ENCODE measurements at regions not wholly inside any gene's neighbourhood (a gene's known extent, or its start where the extent isn't known, plus 50 kb on each side); places are given as distances from the start of the nearest gene placed in this dataset.
"Not testable (repeated sequence)": the region's sequence is repeated elsewhere in the genome, so short reads cannot be mapped to it uniquely, and the experiment has no call there.

GRCh38 chr2:16382451-16382850 lies 283.2 kb downstream of the CYRIA start:
- no peak for DNase-seq (ENCODE audit: low read depth)

DNA sequence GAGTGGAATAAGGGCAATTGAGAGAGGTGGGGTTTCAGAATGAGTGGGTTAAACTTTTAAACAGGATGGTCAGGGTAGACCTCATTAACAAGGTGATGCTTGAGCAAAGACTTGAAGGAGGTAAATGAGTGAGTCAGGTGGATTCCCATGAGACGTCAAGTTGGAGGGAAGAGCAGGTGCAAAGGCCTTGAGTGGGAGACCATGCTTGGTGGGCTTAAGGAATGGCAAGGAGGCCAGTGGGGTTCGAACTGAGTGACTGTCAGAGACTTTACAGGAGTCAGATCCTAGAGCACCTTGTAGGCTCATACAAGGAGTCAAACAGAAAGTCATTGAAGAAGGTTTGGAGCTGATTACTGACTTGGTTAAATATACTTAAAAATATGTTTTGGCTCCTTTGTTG lies 284.1 kb downstream of the CYRIA start:
- no peak for DNase-seq (ENCODE audit: low read depth)
- no peak overlapping the region for H3K4me3 ChIP-seq (ENCODE audit: low read depth, low read length)
- no peak for TF ChIP-seq CTCF (conservative IDR thresholded peaks at IDR 0.05; ENCODE audit: low read depth, low read length)

More at GRCh38 chr2:16382451-16382850, 283.2 kb downstream of the CYRIA start:
- no peak for TF ChIP-seq CTCF (conservative IDR thresholded peaks at IDR 0.05; ENCODE audit: low read depth, low read length)
- no peak overlapping the region for H3K4me3 ChIP-seq (ENCODE audit: low read depth, low read length)

DNA sequence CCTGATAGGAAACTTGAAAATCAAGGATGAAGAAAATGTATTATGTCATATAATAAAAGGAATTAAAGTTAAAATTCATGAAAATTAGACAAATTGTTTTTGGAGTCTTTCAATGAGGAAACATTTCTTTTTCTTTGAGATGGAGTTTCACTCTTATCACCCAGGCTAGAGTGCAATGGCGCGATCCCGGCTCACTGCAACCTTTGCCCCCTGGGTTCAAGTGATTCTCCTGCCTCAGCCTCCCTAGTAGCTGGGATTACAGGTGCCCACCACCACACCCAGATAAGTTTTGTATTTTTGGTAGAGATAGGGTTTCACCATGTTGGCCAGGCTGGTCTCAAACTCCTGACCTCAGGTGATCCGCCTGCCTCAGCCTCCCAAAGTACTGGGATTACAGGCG lies 285.7 kb downstream of the CYRIA start:
- not testable (repeated sequence) for H3K4me3 ChIP-seq (ENCODE audit: low read depth, low read length); DNase-seq (ENCODE audit: low read depth)

- not testable (repeated sequence) for DNase-seq (ENCODE audit: low read depth); H3K4me3 ChIP-seq (ENCODE audit: low read depth, low read length)
Observed at GRCh38 chr2:16379061-16379460, 286.6 kb downstream of the CYRIA start.

GRCh38 chr2:16378031-16378430 lies 287.6 kb downstream of the CYRIA start:
- DNase-seq (ENCODE audit: low read depth): no peak
- no peak overlapping the region for H3K4me3 ChIP-seq (ENCODE audit: low read depth, low read length)
- no peak for TF ChIP-seq CTCF (conservative IDR thresholded peaks at IDR 0.05; ENCODE audit: low read depth, low read length)

DNA sequence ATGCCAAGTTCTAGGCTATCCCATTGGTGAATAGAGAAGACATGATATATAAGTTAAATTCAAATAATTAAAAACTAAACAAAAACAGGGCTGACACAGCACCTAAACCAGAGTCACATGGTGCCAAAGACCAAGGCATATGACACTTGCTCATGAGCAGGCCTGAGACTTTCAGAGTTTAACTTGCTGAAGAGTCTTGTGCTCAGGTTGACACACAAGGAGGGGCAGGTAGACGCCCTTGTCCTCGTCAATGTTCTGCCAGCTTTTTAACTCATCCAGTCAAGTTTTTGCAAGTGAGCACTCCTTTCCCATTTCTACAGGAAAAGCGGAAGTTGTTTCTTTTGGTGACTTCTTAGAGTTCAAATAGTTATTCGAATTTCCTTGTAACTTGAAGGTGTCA lies 289.7 kb downstream of the CYRIA start:
- DNase-seq (ENCODE audit: low read depth): no peak
- H3K4me3 ChIP-seq (ENCODE audit: low read depth, low read length): no peak overlapping the region
- TF ChIP-seq CTCF (conservative IDR thresholded peaks at IDR 0.05; ENCODE audit: low read depth, low read length): no peak

GRCh38 chr2:16375351-16375750 lies 290.3 kb downstream of the CYRIA start:
- DNase-seq (ENCODE audit: low read depth): no peak
- TF ChIP-seq CTCF (conservative IDR thresholded peaks at IDR 0.05; ENCODE audit: low read depth, low read length): no peak
- no peak overlapping the region for H3K4me3 ChIP-seq (ENCODE audit: low read depth, low read length)

GRCh38 chr2:16374671-16375070 lies 291.0 kb downstream of the CYRIA start:
- DNase-seq (ENCODE audit: low read depth): no peak
- no peak overlapping the region for H3K4me3 ChIP-seq (ENCODE audit: low read depth, low read length)

More at GRCh38 chr2:16374671-16375070, 291.0 kb downstream of the CYRIA start:
- TF ChIP-seq CTCF (conservative IDR thresholded peaks at IDR 0.05; ENCODE audit: low read depth, low read length): no peak

All from choroid plexus epithelial cell (primary cell).